ENCODE measurements at regions not wholly inside any gene's neighbourhood (a gene's known extent, or its start where the extent isn't known, plus 50 kb on each side); places are given as distances from the start of the nearest gene placed in this dataset.

DNA sequence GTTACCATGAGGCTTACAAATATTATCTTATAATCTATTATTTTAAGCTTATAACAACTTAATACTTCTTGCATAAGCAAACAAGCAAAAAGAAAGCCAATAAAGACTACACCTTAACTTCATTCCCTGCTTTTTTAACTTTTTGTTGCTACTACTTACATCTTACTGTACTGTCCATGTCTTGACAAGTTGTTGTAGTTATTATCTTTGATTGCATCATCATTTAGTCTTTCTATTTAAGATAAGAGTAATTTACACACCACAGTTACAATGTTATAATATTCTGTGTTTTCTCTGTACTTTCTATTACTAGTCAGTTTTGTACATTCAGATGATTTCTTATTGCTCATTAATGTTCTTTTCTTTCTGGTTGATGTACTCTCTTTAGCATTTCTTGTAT, 346.6 kb downstream of the SMARCA1 start:
- DNase-seq = no peak

DNA sequence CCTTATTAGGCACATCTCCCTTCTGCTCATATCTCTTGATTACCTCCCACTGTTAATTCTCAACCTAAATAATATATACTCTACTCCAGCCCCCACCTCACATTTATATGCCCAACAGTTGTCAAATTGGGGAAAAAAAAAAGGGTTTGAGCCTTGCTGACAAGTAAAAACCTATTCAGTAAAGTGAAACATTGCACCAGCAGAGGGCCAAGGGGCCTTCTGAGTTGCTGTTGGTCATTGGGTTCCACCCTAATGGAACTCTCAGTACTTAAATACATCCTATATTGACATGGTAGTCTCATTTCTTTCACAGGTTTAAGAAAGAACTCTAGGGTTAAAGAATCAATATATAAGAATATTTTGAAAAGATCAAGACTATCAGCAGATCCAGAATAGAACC, 362.2 kb downstream of the SMARCA1 start:
- DNase-seq = no peak

DNA sequence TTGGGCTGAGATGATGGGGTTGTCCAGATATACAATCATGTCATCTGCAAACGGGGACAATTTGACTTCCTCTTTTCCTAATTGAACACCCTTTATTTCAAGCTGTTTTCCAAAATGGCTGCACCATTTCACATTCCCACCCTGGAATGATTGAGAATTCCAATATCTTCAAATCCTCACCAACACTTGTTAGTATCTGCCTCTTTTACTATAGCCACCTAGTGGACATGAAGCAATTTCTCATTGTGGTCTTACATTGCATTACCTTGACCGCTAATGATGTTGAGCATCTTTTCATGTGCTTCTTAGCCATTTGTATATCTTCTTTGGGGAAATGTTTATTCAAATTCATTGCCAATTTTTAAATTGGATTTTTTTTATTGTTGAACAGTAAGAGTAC, 364.8 kb downstream of the SMARCA1 start:
- DNase-seq = no peak

DNA sequence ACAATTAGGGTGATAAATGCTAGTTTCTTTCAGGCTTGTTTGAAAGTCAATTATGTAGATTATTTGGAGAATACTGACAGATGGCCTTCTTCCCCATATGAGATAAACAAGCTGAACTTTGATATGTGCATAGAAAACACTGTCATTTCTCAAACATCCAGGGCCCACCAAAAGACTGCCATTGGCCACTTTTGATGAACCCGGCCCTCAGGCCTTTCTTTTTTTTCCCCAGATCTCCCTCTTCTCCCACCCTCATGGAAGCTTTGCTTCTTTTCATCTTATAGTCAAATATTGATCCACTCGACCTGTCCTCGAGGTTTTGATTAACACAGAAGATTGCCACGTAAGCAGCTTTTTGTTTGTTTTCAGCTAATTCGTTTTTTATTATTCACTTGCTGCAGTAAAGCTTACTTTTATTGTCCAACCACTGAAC, 377.4 kb downstream of the SMARCA1 start:
- no peak for DNase-seq

DNA sequence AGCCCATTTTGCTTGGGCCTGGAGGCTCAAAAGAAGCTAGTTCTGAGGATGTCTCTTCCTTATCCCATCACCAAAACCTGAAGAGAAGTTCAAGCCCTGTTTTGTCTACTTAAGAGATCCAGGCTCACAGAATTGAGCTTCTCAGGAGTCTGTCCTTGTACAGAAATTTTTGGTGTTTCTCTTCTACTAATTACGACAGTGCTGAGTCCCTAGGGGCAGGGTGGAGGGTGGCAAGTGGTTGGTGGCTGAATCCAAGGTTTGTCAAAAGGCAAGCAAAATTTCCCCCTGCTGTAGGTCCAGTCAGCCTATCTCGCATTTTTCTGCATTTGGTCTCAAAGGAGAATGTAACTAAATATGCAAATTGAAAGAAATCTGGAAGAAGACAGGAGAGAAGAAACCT, 377.9 kb downstream of the SMARCA1 start:
- no peak for DNase-seq

DNA sequence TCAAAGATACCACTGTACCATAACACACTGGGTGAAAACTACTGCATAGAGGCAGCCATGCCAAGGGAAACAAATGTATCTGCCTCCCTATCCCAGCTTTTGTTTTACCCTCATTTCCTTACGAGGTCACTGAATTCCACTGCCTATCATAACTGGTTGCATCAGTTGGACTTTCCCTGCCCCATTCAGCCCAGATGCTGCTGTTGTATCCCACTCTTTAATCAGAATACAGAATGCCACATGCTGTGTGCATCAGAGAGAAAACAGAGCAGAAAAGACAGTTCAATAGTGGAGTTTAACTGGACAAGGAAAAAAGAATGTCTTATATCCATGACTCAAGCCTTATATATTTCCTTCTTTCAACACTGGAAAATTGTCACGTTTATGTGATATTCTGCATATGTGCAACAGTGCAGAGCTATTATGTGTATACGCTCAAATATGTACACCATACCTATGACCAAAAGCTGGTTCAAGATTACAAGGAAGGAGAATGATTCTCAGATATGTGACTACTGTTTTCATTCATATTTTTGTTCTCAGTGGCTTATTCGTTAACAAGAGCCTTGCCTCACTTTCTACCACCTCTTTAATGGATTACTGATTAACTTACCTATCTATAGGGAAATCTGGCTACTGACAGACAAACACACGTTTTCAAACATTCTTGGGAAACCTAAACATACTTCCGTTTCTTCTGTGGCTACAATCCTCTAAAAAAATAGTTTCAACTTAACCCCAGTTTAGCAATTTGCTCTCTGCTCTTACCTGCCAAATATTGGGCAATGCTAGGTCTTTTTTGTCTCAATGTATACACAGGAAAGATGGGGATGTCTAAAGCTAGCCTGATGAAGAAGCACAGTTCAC, 378.9 kb downstream of the SMARCA1 start:
- DNase-seq = peak in 1 of 3 donors; percentile 31

DNA sequence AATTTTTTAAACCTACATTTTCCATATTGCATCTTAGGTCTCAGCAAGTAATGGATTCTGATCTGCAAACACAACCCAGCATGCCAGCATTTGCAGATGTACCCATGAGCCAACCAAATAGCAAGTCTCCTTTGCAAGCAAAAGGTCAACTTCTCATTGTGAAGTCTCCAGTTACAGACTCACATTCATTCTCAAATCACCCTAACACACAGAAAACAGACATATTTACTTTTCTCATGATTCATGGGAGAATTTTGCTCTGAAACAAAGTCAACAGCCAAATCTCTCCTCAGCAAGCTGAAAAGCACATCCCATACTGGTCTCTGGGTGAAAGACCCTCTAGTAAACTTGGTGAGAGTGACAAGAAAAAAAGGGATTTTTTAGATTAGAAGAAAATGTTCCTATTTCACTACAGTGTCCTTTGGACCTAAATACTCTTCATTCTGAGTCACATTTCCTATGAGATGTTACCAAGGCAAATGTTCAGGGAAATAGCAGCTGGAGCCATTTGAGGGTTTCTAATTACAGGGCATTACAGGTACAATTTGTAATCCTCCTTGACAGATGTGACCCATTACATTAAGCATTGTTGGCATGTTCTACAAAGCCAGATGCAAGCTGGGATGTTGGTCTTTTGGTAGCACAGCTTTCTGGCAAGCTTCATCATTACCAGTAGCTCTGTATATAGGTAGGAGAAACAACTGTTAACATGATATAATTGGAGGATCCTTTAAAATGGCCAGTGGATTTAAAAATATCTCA, 383.3 kb downstream of the SMARCA1 start:
- DNase-seq = no peak

DNA sequence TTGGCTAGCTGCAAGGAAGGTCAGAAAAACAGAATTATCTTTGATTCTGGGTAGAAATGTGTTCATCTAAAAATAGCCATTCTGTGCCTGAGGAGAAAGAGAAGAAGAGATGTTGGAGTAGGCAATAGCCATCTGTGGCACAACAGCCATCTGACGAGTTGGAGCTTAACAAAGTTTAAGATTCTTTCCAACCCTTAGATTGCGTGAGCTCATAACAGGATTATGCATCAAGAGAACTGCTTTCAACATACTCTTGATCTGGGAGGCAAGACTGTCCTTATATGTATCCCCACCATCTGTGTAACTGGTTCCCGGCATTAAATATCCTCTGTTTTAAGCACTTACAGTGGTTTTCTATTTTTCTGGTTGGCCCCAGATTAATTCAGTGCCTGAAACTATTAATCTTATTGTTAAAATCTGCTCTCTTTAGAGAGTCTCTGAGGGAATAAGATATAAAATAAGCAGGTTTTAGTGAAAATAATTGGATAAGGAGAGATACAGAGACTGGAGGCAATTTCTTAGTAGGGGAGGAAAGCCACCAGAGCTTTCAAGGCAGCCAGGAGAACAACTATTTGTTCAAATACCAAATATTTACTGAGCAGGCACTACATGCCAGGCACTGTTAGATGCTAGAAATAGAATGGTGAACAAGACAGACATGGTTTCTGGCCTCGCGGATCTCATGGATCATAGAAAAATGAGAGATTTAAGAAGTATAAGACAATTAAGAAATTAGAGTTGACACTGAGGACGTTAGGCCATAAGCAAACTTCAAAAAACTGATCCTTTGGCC, 398.0 kb downstream of the SMARCA1 start:
- no peak for DNase-seq

DNA sequence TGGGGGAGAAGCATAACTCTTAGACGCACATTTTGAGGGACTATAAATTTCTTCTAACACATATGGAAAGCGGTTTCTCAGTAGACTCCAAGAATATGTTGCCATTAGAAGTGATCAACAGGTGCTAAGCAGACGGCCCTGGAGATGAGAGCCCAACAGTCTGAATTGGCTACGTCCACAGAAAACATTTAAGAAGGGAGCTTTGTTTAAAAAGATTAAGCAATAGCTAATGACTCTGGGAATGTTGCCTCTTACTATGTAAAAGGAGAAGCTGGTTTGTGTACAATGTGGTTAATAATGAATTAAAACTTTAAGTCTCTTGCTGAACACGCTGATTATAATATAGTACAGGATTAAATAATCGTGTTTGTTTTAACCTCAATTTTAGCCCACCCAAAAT, 399.5 kb downstream of the SMARCA1 start:
- no peak for DNase-seq

DNA sequence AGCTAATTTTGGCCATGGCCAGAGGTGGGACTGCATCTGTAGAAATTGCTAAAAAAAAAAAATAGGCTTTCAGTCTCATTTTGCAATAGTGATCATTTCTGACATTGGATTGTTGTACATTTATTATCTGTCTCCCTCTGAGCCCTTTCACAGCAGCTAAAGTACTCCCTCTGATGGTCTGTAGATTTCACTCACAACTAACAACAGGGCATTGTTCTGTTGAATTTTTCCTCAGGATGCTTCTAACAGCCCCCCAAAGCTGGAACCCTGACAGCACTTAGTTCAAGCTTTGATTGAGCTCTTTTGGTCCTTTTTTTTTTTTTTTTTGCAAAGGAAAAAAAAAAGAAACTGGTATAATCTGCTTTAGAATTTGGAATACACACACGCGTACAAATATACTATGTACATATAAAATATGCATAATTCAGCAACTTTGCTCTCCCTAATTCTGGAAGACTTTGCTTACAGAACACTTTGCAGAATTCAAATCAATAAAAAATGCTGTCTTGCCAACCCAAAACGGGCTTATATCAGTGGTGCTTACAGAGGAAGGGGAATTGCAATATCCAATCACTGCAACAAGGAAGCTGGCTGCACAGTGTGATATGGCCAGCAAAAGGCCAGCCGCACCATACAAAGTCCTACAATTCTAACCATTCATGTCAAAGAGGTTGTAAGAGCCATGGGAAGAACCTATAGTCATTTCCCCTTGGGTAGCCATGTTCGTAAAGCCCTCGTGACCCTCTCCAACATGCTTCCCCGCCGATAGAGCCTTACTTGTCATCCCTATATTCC, 406.4 kb downstream of the SMARCA1 start:
- peak in 1 of 3 donors; percentile 10 for DNase-seq

DNA sequence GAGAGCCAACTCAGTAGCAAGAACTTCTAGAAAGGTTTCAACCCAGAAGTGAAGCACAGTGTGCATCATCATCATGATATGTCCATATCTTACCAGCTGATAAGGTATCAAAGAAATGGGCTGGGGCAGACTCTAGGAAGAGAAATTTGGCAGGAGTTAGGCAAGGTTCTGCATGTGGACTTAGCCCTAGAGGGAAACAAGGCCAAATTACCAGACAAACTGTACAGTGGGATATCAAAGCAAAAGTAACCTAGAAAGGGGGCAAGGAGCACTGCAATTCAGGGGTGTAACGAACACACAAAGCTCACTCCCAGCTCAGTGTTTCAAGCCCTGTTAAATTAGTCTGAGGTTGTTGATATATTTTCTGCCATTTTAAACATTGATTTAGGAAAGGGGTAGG, 407.4 kb downstream of the SMARCA1 start:
- no peak for DNase-seq

DNA sequence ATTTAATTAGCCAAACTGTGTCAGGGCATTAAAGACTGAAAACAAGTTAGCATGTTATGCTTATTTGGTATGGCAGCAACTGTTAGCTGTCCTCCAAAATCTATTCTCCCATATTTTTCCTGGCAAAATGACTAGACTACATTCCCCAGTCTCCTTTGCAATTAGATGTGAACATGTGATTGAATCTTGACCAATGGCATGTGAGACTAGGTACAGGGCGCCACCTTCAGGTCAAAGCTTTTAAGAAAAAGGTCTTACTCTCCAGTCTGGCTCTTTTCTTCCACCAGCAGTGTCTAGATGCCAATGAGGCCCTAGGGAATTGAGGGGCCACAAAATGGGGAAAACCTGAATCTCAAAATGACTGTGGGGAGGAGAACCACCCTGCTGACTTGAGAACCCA, 408.2 kb downstream of the SMARCA1 start:
- DNase-seq = no peak

DNA sequence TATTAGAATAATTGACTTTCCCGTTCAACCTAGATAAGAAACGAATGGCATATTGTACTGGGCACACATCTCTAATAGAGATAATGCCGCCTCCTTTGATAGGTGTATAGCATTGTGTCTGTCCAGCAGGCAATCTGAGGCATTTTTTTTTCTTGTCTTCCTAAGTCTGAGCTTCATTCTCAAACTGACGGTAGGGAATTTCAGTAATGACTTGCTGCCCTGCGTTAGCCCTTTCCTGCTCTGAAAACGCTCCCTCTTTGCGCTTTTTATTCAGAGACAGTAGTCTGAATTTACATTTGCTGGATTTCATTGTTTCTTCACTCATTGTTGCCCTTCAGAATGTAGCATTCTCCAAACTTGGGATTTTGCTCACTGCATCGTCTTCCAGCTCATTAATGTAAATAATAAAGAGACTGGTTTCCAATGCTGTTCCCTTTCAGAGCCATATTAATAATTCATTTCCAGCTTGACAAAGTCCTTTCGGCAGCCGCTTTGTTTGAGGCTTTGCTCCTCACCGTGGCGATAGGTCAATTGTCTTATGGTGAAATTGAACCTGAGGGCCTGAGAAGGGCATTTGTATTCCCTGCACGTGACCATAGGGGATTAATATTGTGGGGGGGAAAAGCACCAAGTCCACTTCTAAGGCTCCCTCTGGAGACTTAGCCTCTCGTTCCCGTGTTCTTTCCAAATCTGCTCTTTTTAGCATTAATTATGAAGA, 412.1 kb downstream of the SMARCA1 start:
- no peak for DNase-seq

DNA sequence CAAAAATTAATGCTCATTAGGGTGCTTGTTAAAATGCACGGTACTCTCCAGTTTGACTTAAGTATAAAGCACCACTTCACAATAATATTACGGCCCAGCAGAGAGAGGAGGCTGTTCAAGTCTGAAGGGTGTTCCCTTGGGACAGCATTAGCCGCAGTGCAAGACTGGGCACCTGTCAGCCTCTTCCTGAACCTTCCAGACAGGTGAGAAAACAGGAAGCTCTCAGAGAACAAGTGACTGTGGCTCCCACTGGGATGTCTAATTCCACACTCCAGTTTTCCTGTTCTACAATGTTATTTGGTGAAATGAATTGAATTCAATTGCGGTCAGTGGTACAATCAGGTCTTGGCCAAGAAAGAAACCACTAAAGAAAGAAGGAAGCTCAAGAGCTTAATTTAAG, 414.4 kb downstream of the SMARCA1 start:
- DNase-seq = peak in 1 of 3 donors; percentile 9

DNA sequence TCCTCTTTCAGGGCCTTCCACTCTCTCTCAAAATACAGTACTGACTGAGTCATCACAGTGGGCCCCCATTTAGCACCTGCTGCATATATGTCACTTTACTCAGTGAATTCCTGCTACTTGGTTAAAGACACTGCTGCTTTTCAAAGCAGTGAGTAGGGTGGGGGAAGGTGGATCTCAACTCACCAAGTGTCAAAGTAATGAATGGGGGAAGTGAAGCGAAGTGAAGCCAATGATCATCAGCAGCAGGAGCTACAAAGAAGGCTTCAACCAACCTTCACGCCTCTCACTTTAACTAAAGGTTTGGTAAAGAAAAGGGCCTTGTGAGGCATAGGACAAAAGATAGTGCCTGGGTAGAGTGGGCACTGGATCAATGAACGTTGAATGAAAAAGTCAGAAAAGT, 424.1 kb downstream of the SMARCA1 start:
- no peak for DNase-seq

DNA sequence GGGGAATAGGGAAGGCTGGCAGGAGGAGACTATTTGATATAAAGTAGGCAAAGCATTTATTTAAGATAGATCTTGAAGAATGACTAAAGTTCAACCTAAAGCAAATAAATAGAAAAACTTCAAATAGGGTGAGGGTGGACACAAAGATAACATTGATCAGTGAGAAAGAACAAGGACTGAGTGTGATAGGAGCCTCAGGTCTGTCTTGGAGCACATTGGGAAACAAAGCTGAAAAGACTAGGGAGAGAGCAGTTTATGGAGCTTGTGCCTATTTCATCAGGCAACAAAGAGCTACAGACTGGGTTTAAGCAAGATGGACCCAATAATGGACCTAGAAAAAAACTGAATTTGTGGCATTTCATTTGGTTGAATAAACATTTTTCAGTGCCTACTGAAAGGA, 425.6 kb downstream of the SMARCA1 start:
- no peak for DNase-seq

DNA sequence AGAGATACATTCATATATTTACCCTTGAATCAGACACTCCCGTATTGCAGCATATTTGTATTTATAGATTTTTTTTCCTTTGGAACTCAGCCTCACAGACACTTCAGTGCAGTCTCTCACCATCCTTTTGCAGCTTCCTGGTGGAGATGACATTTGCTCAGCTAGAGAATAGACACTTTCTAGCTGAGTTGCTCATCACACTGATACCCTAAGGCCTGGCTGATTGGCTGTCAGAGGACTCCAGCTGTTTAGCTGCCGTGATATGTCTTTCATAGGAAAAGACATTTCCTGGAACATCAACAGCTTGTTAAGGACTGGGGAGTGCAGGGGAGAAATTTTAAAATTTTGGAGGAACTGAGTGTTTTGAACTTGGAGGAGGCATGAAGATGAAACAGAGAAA, 429.6 kb downstream of the SMARCA1 start:
- no peak for DNase-seq

DNA sequence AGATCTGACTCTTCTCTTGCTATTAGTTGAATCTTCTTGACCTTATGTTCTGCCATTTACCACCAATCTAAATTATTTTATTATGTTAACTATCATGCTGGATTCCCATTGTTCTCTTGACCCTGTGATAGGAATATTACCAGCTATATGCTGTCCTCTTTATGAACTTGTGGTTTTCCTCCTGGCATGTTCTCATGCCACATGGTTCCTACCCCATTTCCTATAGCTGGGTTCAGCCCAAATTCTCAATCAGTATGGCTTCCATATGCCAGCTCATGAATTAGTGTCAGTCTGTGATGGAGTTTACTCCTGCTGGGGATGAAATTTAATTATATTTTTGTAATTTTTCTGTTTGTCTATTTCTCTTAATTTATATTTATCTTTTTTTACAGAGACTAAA, 430.5 kb downstream of the SMARCA1 start:
- no peak for DNase-seq

DNA sequence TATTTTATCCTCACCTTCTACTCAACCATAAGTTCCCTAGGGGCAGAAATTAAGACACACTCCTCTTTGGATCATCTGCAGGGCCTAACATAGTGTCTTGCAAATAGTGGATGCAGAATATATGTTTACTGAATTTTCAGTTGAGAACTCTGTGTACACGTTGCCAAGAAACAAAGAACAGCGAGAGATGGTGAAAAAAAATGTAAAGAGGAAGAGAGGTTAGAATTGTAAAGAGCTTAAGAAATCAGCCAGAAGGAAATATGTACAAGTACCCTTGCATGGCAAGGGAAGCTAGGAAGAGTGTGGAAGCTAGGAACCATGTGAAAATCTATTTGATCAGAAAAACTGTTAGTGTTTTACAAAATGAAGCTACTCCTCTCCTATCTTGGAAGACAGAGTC, 431.0 kb downstream of the SMARCA1 start:
- DNase-seq = peak in 1 of 3 donors; percentile 32

DNA sequence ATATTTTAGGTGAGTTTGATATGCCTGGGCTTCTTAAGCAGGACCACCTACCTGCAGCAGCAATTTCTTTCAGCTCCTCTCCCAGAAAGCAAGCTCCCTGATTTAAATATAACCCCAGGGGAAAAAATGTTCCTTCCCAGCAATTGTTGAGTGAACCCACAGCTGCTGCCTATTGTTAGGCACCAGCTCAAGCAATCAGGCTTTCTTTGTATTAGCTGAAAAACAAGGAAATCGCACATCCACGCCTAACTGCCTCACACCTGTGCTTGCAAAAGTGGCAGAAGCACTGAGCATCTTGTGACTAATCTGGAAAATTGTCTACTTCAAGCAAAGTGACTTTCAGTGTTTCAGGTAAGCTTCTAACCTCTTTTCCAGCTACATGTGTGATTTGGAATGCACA, 432.2 kb downstream of the SMARCA1 start:
- DNase-seq = no peak

DNA sequence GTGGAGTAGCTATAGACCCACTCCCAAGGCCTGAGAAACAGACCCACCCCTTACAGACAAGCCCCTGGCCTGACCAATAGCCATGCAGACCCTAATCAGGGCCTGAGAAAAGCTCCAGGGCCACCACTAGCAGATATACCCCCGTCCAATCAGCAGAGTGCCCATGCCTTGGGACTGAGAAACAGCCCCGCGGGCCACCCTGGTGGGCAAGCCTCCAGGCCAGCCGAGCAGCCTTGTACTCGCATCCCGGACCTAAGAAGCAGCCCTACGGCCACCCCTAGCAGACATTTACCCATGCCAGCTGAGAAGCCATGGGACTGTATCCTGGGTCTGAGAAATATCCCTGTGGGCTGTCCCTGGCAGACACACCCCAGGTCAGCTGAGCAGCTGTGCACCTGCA, 436.5 kb downstream of the SMARCA1 start:
- DNase-seq = no peak
